ENCODE measurements at regions not wholly inside any gene's neighbourhood (a gene's known extent, or its start where the extent isn't known, plus 50 kb on each side); places are given as distances from the start of the nearest gene placed in this dataset.

DNA sequence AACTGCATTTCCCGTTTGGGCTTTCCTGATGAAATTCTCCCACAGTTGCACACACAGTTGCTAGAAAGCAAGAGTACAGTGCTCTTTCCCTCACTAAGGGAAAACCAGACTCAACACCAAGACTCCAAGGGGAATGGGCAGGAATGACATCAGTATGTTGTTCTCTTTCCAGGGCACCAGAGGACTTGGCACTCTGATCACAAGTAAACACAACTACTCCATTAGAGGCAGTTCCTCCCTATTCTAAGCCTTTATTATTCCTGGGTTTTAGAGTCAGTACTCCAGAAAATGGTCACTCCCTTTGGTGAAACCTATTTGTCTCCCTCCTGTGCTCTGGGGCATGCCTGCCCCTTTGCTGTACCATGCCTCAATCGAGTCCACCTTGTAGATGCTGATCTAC lies 52.3 kb upstream of the VGLL4 start:
- FAIRE-seq, result no peak
- H3K4me3 ChIP-seq (ENCODE audit: low read depth, low read length), result no peak overlapping the region

More for the DNA sequence above, 52.3 kb upstream of the VGLL4 start:
- TF ChIP-seq CTCF (IDR thresholded peaks at IDR 0.05; ENCODE audit: insufficient read depth, low read length, severe bottlenecking), result no peak
- Histone ChIP-seq H3K27me3 (ENCODE audit: control insufficient read depth, insufficient read depth, low read length) (no peaks in the 10 kb centered on the region), H3K36me3 (ENCODE audit: control insufficient read depth, insufficient read depth, low read length) (peaks cover 8% of the 10 kb centered on the region)
- DNase-seq (ENCODE audit: low read depth), result no peak

Measured in bronchial epithelial cell (primary cell).